ENCODE measurements at regions not wholly inside any gene's neighbourhood (a gene's known extent, or its start where the extent isn't known, plus 50 kb on each side); places are given as distances from the start of the nearest gene placed in this dataset.

GRCh38 chr5:123929055-123929474 lies 417.1 kb downstream of the CSNK1G3 start:
- RAD21 ChIA-PET (ENCODE audit: low non-redundant PET in 1 of 2, low total read pairs in 2 of 2, uncharacterized antibody in 2 of 2, unreplicated experiment in 2 of 2) = interaction anchor here in 1 of 2 experiments (0.6 kb wide), 1 partner anchor 256 kb away, joined by 3 read pairs; no protein-coding TSS in a partner anchor
- intact Hi-C loops (cut with micrococcal nuclease) = no loop called here
- CTCF ChIA-PET = no interaction called here

More at GRCh38 chr5:123929055-123929474, 417.1 kb downstream of the CSNK1G3 start:
- POLR2A ChIA-PET = no interaction called here
- H3K9me2 ChIP-seq (ENCODE audit: insufficient read depth) = no peaks in the 10 kb centered on the region
- no peaks in the 10 kb centered on the region for H3K9me3 ChIP-seq (ENCODE audit: control insufficient read depth in 1 of 2, insufficient read depth in 1 of 2, low read depth in 1 of 2, low read length in 2 of 2)
- no peak for TF ChIP-seq EGR1 (IDR thresholded peaks at IDR 0.05; ENCODE audit: low read depth)
- no peak for TF ChIP-seq JUND (IDR thresholded peaks at IDR 0.05)
- TF ChIP-seq FOSL1 (IDR thresholded peaks at IDR 0.05; ENCODE audit: low read depth) = no peak
- no peak for TF ChIP-seq CBX3 (IDR thresholded peaks at IDR 0.05; ENCODE audit: low read depth)
- no peak for TF ChIP-seq ELF1 (IDR thresholded peaks at IDR 0.05; ENCODE audit: borderline replicate concordance, low read depth)
- TF ChIP-seq MAX (IDR thresholded peaks at IDR 0.05) = no peak
- TF ChIP-seq EZH2phosphoT487 (IDR thresholded peaks at IDR 0.05; ENCODE audit: borderline replicate concordance) = no peak
- no peak for TF ChIP-seq ZBTB33 (IDR thresholded peaks at IDR 0.05; ENCODE audit: extremely low read depth, insufficient replicate concordance, low read length)
- TF ChIP-seq ZFX (IDR thresholded peaks at IDR 0.05) = no peak
- no peak overlapping the region for H3K4me3 ChIP-seq (replicated peaks in 1 of 2; ENCODE audit: low read depth in 1 of 2, low read length in 2 of 2)
- no peaks in the 10 kb centered on the region for H3K4me1 ChIP-seq (ENCODE audit: control insufficient read depth in 1 of 2, insufficient read depth in 2 of 2, low read length in 2 of 2)
- DNase-seq (ENCODE audit: low read depth, low spot score) (no peak), ATAC-seq (no peak)
- H3K27ac ChIP-seq (ENCODE audit: low read depth, low read length) = no peak overlapping the region
- H2AFZ ChIP-seq (ENCODE audit: low read depth, low read length, poor library complexity, severe bottlenecking) = no peak overlapping the region
- H3K36me3 ChIP-seq (ENCODE audit: control insufficient read depth in 1 of 2, insufficient read depth in 2 of 2, low read length in 2 of 2) = no peaks in the 10 kb centered on the region
- no peaks in the 10 kb centered on the region for H3K79me2 ChIP-seq (ENCODE audit: insufficient read depth, low read length)
- no peak overlapping the region for H3K9ac ChIP-seq (ENCODE audit: low read length)
- H3K27me3 ChIP-seq (ENCODE audit: insufficient read depth, low read length) = no peaks in the 10 kb centered on the region
- H3K4me2 ChIP-seq (ENCODE audit: low read length) = no peak overlapping the region
- no peaks in the 10 kb centered on the region for H4K20me1 ChIP-seq (ENCODE audit: insufficient read depth)
- no TSS peak for BruUV-seq (replicated peaks)

Data from HCT116 (cell line).